Thoracic aorta (tissue), 2 donors: ENCODE measurements at regions not wholly inside any gene's neighbourhood (a gene's known extent, or its start where the extent isn't known, plus 50 kb on each side); places are given as distances from the start of the nearest gene placed in this dataset.

Source experiments
- ATAC-seq: fragments of 150-250 bp; one replicate; pipeline ENCODE4 v1.8.0; 2017; ENCODE audit warnings: low read depth; ENCODE audit not compliant: insufficient number of reproducible peaks, low FRiP score
- DNase-seq: peaks from one replicate; pipeline ENCODE4 v3.0.0-alpha.2; 2020; ENCODE audit warnings: low spot score
- H3K27ac ChIP-seq, 2 donors: fragments of 200-600 bp; sonication (generic); 1 replicate in 1 of 2; 2 replicates in 1 of 2; pipeline ENCODE4 v1.5.1; 2016; ENCODE audit warnings: mild to moderate bottlenecking in 2 of 2, moderate library complexity in 2 of 2
- H3K27me3 ChIP-seq: fragments of 200-600 bp; sonication (generic); replicated peaks from 2 replicates; pipeline ENCODE4 v1.6.0; 2016; ENCODE audit warnings: mild to moderate bottlenecking; ENCODE audit not compliant: insufficient read depth
- H3K36me3 ChIP-seq: fragments of 200-600 bp; sonication (generic); one replicate; pipeline ENCODE4 v1.5.1; 2016
- H3K4me1 ChIP-seq, 2 donors: fragments of 200-600 bp; sonication (generic); 1 replicate in 1 of 2; 2 replicates in 1 of 2; pipeline versions ENCODE4 v1.5.1 to v1.6.0; 2016; ENCODE audit warnings: low read depth in 2 of 2, mild to moderate bottlenecking in 1 of 2; ENCODE audit not compliant: control insufficient read depth in 1 of 2
- H3K4me3 ChIP-seq: fragments of 200-600 bp; sonication (generic); 2 replicates; pipeline ENCODE4 v1.5.1; 2016; ENCODE audit warnings: mild to moderate bottlenecking
- H3K9me3 ChIP-seq: fragments of 200-600 bp; sonication (generic); 2 replicates; pipeline ENCODE4 v1.5.1; 2016
- CTCF ChIP-seq: fragments of 200-600 bp; sonication (generic); IDR thresholded peaks from one replicate; pipeline ENCODE4 v1.5.1; 2019; ENCODE audit warnings: antibody characterized with exemption

GRCh38 chr3:18132991-18133390 lies 292.1 kb downstream of the SATB1 start:
- Histone ChIP-seq H3K36me3 (no peaks in the 10 kb centered on the region), H3K27ac (no peak overlapping the region), H3K4me1 (no peaks in the 10 kb centered on the region), H3K4me3 (no peak overlapping the region), H3K27me3 (no peaks in the 10 kb centered on the region), H3K9me3 (no peaks in the 10 kb centered on the region)
- ATAC-seq = no peak
- no peak for TF ChIP-seq CTCF
- no peak for DNase-seq

DNA sequence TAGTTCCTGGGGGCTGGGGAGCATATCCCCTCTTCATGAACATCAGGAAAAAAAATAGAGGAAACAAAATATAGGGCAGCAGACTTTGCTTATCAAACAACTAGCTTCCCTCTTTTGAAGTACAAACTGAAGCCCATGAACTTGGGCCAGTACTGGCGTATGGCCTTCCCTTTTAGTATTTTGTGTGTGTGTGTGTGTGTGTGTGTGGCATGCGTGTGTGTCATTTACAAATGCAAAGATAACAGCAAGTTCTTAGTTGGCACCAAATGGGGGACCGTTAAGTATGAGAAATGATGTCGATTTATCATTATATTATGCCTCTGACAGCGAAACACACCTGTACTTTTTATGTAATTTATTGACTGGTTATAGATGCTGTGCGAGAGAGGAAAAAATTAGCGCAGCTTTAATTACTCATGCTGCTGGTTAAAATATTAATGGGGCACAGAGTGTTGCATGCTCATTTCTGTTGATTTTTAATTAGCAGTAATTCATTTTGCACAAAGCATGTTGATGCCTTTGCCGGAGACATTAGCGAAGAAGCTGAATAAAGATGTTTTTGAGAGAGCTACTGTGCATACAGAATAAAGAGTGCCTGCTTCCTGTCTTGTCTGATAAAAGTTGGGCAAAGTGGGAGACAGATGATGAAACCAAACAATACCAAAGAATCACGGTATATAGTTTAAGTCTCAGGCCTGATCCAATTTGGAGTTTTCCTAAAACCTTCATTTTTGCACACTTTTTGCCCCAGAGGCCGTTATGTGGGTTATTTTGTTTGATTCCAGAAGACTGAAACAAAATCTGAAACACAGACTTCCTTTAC lies 297.1 kb downstream of the SATB1 start:
- no peak for TF ChIP-seq CTCF
- Histone ChIP-seq H3K36me3 (no peaks in the 10 kb centered on the region), H3K27me3 (no peaks in the 10 kb centered on the region), H3K4me1 (no peaks in the 10 kb centered on the region), H3K4me3 (no peak overlapping the region), H3K27ac (no peak overlapping the region), H3K9me3 (no peaks in the 10 kb centered on the region)
- DNase-seq (no peak), ATAC-seq (no peak)

DNA sequence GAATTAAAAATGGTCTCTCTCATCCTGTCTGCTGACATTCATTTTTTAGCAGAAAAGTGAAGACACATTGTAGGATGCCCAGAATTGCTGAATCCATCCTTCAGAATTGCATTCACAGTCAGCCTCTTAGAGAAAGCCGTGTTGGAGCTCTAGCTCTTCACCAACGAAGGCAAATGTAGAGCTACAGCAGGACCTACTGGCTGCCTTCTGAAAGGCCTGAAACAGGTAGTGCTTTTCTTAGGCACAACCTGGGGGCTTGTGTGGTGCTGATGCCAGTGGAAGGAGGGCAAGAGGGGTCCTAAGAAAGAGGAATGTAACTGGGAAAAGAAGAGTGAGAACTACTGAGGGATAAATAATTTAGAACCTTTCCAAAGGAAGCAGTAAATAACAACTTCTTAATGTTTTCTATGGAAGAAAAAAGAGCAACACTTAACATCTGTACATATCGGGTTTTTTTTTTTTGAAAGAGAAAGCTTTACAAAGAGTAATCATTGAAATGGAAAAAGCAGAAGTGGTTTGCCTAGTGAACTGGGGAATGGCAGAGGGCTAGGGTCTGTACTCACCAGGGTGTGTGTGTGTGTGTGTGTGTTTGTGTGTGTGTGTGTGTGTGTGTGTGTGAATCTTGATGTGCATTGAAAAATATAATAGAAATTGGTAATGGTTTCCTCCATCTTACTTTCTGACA lies 297.8 kb downstream of the SATB1 start:
- no peak overlapping the region for H3K27ac ChIP-seq
- H3K4me3 ChIP-seq = no peak overlapping the region
- no peaks in the 10 kb centered on the region for H3K36me3 ChIP-seq

GRCh38 chr3:18126772-18127171 lies 298.4 kb downstream of the SATB1 start:
- Histone ChIP-seq H3K4me1 (no peaks in the 10 kb centered on the region), H3K27ac (no peak overlapping the region), H3K36me3 (no peaks in the 10 kb centered on the region), H3K27me3 (no peaks in the 10 kb centered on the region), H3K4me3 (no peak overlapping the region), H3K9me3 (no peaks in the 10 kb centered on the region)
- ATAC-seq = no peak
- TF ChIP-seq CTCF = no peak
- no peak for DNase-seq

More for the DNA sequence above, 297.8 kb downstream of the SATB1 start:
- Histone ChIP-seq H3K9me3 (no peaks in the 10 kb centered on the region), H3K4me1 (no peaks in the 10 kb centered on the region), H3K27me3 (no peaks in the 10 kb centered on the region)
- ATAC-seq (no peak), DNase-seq (no peak)
- TF ChIP-seq CTCF = no peak

- no peaks in the 10 kb centered on the region for H3K9me3 ChIP-seq
- no peaks in the 10 kb centered on the region for H3K4me1 ChIP-seq
- no peak overlapping the region for H3K4me3 ChIP-seq
- H3K27me3 ChIP-seq = no peaks in the 10 kb centered on the region
- no peak for TF ChIP-seq CTCF
- H3K27ac ChIP-seq = no peak overlapping the region
- no peak for ATAC-seq
- no peaks in the 10 kb centered on the region for H3K36me3 ChIP-seq
- DNase-seq = no peak
Measured at GRCh38 chr3:18124501-18124900, 300.6 kb downstream of the SATB1 start.
